Breast epithelium (tissue), 3 donors: ENCODE measurements at regions not wholly inside any gene's neighbourhood (a gene's known extent, or its start where the extent isn't known, plus 50 kb on each side); places are given as distances from the start of the nearest gene placed in this dataset.

Experiments used
- CTCF ChIP-seq, 3 donors: fragments of 450-650 bp; IDR thresholded peaks; one replicate each; pipeline ENCODE4 v1.5.1; 2016 to 2017; ENCODE audit warnings: antibody characterized with exemption in 3 of 3, mild to moderate bottlenecking in 3 of 3, moderate library complexity in 3 of 3
- POLR2A ChIP-seq: fragments of 450-650 bp; IDR thresholded peaks from one replicate; pipeline ENCODE4 v1.6.1; 2016; ENCODE audit warnings: antibody characterized with exemption, mild to moderate bottlenecking, moderate library complexity
- POLR2AphosphoS5 ChIP-seq, 3 donors: sonication (generic); formaldehyde crosslinking; IDR thresholded peaks; one replicate each; pipeline ENCODE4 v1.6.1; 2017; ENCODE audit warnings: antibody characterized with exemption in 3 of 3

- TF ChIP-seq CTCF (IDR thresholded peaks at IDR 0.05), result no peak
- no peak for TF ChIP-seq POLR2A
- no peak for TF ChIP-seq POLR2AphosphoS5 (IDR thresholded peaks at IDR 0.05)
Measured at GRCh38 chr11:115817844-115818468, 313.7 kb upstream of the CADM1 start.
